HepG2 (cell line): ENCODE measurements at regions not wholly inside any gene's neighbourhood (a gene's known extent, or its start where the extent isn't known, plus 50 kb on each side); places are given as distances from the start of the nearest gene placed in this dataset.

ENCODE experiments used
- AKAP8 ChIP-seq: sonication (generic); formaldehyde crosslinking; IDR thresholded peaks from 2 replicates; pipeline ENCODE4 v1.5.1; 2020; ENCODE audit warnings: mild to moderate bottlenecking, missing genetic modification reagents
- EP300 ChIP-seq, 3 experiments: sonication (generic) in 1 of 3; formaldehyde crosslinking in 1 of 3; IDR thresholded peaks; 2 replicates each; pipeline versions ENCODE4 v1.5.1 to v1.6.1; 2011 to 2020; ENCODE audit warnings: low read depth in 2 of 3, low read length in 2 of 3, borderline replicate concordance in 1 of 3, improper control_type of control experiment in 1 of 3, mild to moderate bottlenecking in 1 of 3, missing genetic modification reagents in 1 of 3, moderate library complexity in 1 of 3
- HOXD1 ChIP-seq: sonication (generic); formaldehyde crosslinking; IDR thresholded peaks from 2 replicates; pipeline ENCODE4 v1.5.0; 2020; ENCODE audit warnings: missing genetic modification reagents
- IRF9 ChIP-seq: sonication (generic); formaldehyde crosslinking; IDR thresholded peaks from 2 replicates; pipeline ENCODE4 v1.8.0; 2022; ENCODE audit warnings: missing genetic modification reagents, mild to moderate bottlenecking, borderline replicate concordance
- JUNB ChIP-seq: sonication (generic); formaldehyde crosslinking; IDR thresholded peaks from 2 replicates; pipeline ENCODE4 v1.8.0; 2022; ENCODE audit warnings: missing genetic modification reagents, mild to moderate bottlenecking, borderline replicate concordance
- KLF13 ChIP-seq: sonication (generic); formaldehyde crosslinking; IDR thresholded peaks from 2 replicates; pipeline ENCODE4 v1.4.0; 2020; ENCODE audit warnings: mild to moderate bottlenecking, missing genetic modification reagents
- MIER3 ChIP-seq: IDR thresholded peaks from 2 replicates; pipeline ENCODE4 v1.6.1; 2016; ENCODE audit warnings: missing compliant biosample characterization, borderline replicate concordance
- MTERF4 ChIP-seq: sonication (generic); formaldehyde crosslinking; IDR thresholded peaks from 2 replicates; pipeline ENCODE4 v1.8.0; 2023; ENCODE audit warnings: mild to moderate bottlenecking, missing genetic modification reagents
- NBN ChIP-seq: fragments of 450-650 bp; conservative IDR thresholded peaks from 2 replicates; pipeline ENCODE4 v1.6.1; 2017
- PLSCR1 ChIP-seq: sonication (generic); formaldehyde crosslinking; IDR thresholded peaks from 2 replicates; pipeline ENCODE4 v1.5.0; 2020; ENCODE audit warnings: missing genetic modification reagents, mild to moderate bottlenecking, borderline replicate concordance
- PTBP1 ChIP-seq: fragments of 200-400 bp; formaldehyde crosslinking; IDR thresholded peaks from 2 replicates; pipeline ENCODE4 v1.6.1; 2018; ENCODE audit warnings: low read length, low read depth; ENCODE audit not compliant: poor library complexity, severe bottlenecking
- TCF12 ChIP-seq, 2 experiments: fragments of 450-650 bp in 1 of 2; sonication (generic) in 1 of 2; formaldehyde crosslinking in 1 of 2; IDR thresholded peaks; 2 replicates each; pipeline versions ENCODE4 v1.6.1 to v1.8.0; 2017 to 2022; ENCODE audit warnings: antibody characterized with exemption in 1 of 2, mild to moderate bottlenecking in 1 of 2, missing genetic modification reagents in 1 of 2, moderate library complexity in 1 of 2
- ZBTB14 ChIP-seq: sonication (generic); formaldehyde crosslinking; IDR thresholded peaks from 2 replicates; pipeline ENCODE4 v1.4.0; 2020; ENCODE audit warnings: missing genetic modification reagents
- ZBTB7B ChIP-seq: sonication (generic); formaldehyde crosslinking; IDR thresholded peaks from 2 replicates; pipeline ENCODE4 v1.4.0; 2020; ENCODE audit warnings: missing genetic modification reagents
- ZNF101 ChIP-seq: sonication (generic); formaldehyde crosslinking; IDR thresholded peaks from 2 replicates; pipeline ENCODE4 v1.4.0; 2020; ENCODE audit warnings: mild to moderate bottlenecking, low read depth, missing genetic modification reagents, borderline replicate concordance
- ZNF660 ChIP-seq: sonication (generic); formaldehyde crosslinking; IDR thresholded peaks from 2 replicates; pipeline ENCODE4 v1.5.1; 2020; ENCODE audit warnings: mild to moderate bottlenecking, low read depth, missing genetic modification reagents, borderline replicate concordance
- ZNF781 ChIP-seq: sonication (generic); formaldehyde crosslinking; IDR thresholded peaks from 2 replicates; pipeline ENCODE4 v1.5.1; 2020; ENCODE audit warnings: borderline replicate concordance, mild to moderate bottlenecking, missing genetic modification reagents; ENCODE audit errors: not compliant biosample characterization
- ZSCAN29 ChIP-seq: sonication (generic); formaldehyde crosslinking; conservative IDR thresholded peaks from 2 replicates; pipeline ENCODE4 v1.4.0; 2020; ENCODE audit warnings: mild to moderate bottlenecking, missing genetic modification reagents
- TF ChIP-seq, protein P1 (sequence below): sonication (generic); formaldehyde crosslinking; IDR thresholded peaks from 2 replicates; pipeline ENCODE4 v1.4.0; 2020; ENCODE audit warnings: missing genetic modification reagents
- TF ChIP-seq, protein P2 (sequence below): sonication (generic); formaldehyde crosslinking; IDR thresholded peaks from 2 replicates; pipeline ENCODE4 v1.4.0; 2020; ENCODE audit warnings: missing genetic modification reagents

DNA sequence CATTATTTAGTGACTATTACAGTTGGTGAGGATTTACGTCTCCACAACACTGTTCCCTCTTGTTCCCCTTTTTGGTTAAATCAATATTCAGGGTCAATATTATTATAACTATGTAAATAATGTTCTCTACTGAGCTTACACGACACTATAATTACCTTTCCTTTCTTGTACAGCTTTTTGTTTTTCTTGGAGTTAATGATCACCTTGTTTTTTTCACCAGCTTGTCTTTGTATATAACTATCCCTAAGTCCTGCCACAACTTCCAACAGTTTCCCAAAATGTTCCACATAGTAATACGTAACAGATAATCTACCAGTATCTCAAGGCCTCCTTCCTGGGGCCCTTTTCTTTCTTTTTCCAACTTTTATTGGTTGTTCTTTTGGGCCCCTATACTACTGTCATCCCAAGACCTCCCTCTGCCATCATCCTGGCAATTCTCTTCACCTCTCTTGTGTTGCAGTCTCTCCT lies 142.0 kb upstream of the SOX4 start (continued):
- TF ChIP-seq, protein P1, sequence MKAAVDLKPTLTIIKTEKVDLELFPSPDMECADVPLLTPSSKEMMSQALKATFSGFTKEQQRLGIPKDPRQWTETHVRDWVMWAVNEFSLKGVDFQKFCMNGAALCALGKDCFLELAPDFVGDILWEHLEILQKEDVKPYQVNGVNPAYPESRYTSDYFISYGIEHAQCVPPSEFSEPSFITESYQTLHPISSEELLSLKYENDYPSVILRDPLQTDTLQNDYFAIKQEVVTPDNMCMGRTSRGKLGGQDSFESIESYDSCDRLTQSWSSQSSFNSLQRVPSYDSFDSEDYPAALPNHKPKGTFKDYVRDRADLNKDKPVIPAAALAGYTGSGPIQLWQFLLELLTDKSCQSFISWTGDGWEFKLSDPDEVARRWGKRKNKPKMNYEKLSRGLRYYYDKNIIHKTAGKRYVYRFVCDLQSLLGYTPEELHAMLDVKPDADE (CRISPR knock-in tag) = no peak
- TF ChIP-seq IRF9 (CRISPR knock-in tag) = no peak
- TF ChIP-seq MTERF4 (CRISPR knock-in tag) = no peak
- TF ChIP-seq MIER3 = peak; percentile 52; the same call in 1 of the 2 replicates
- TF ChIP-seq ZBTB14 = no peak
- no peak for TF ChIP-seq JUNB (CRISPR knock-in tag)
- TF ChIP-seq ZNF781 (CRISPR knock-in tag) = no peak
- TF ChIP-seq ZNF660 (CRISPR knock-in tag) = no peak
- no peak for TF ChIP-seq TCF12 (IDR thresholded peaks at IDR 0.05)
- peak; percentile 69; the same call in 1 of the 2 replicates for TF ChIP-seq TCF12 (CRISPR knock-in tag; IDR thresholded peaks at IDR 0.05)
- no peak for TF ChIP-seq PTBP1
- no peak for TF ChIP-seq AKAP8 (CRISPR knock-in tag)
- TF ChIP-seq, protein P2, sequence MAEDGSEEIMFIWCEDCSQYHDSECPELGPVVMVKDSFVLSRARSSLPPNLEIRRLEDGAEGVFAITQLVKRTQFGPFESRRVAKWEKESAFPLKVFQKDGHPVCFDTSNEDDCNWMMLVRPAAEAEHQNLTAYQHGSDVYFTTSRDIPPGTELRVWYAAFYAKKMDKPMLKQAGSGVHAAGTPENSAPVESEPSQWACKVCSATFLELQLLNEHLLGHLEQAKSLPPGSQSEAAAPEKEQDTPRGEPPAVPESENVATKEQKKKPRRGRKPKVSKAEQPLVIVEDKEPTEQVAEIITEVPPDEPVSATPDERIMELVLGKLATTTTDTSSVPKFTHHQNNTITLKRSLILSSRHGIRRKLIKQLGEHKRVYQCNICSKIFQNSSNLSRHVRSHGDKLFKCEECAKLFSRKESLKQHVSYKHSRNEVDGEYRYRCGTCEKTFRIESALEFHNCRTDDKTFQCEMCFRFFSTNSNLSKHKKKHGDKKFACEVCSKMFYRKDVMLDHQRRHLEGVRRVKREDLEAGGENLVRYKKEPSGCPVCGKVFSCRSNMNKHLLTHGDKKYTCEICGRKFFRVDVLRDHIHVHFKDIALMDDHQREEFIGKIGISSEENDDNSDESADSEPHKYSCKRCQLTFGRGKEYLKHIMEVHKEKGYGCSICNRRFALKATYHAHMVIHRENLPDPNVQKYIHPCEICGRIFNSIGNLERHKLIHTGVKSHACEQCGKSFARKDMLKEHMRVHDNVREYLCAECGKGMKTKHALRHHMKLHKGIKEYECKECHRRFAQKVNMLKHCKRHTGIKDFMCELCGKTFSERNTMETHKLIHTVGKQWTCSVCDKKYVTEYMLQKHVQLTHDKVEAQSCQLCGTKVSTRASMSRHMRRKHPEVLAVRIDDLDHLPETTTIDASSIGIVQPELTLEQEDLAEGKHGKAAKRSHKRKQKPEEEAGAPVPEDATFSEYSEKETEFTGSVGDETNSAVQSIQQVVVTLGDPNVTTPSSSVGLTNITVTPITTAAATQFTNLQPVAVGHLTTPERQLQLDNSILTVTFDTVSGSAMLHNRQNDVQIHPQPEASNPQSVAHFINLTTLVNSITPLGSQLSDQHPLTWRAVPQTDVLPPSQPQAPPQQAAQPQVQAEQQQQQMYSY (CRISPR knock-in tag) = no peak
- no peak for TF ChIP-seq PLSCR1
- peak; percentile 86 to 95 for TF ChIP-seq EP300 (IDR thresholded peaks at IDR 0.05; ENCODE audit: low read depth in 2 of 2, low read length in 2 of 2)
- peak; percentile 69; the same call in 1 of the 2 replicates for TF ChIP-seq EP300 (CRISPR knock-in tag; IDR thresholded peaks at IDR 0.05; ENCODE audit: borderline replicate concordance)
- TF ChIP-seq ZSCAN29 (CRISPR knock-in tag) = no peak
- TF ChIP-seq ZBTB7B (CRISPR knock-in tag) = no peak
- TF ChIP-seq KLF13 (CRISPR knock-in tag) = no peak
- TF ChIP-seq NBN = no peak
- TF ChIP-seq HOXD1 (CRISPR knock-in tag) = no peak
- TF ChIP-seq ZNF101 = no peak
